Panc1 (cell line): ENCODE measurements at regions not wholly inside any gene's neighbourhood (a gene's known extent, or its start where the extent isn't known, plus 50 kb on each side); places are given as distances from the start of the nearest gene placed in this dataset.

Source experiments
- ATAC-seq: fragments of 200-7000 bp; cut with Tn5 transposase; 2 replicates; pipeline ENCODE4 v1.9.1; 2020; ENCODE audit warnings: mild to moderate bottlenecking, moderate library complexity
- BruUV-seq: library from RNA; stranded (reverse); fragments of 400-500 nt; replicated peaks from 2 replicates; lab custom pipeline; 2021; lab: Mats Ljungman, UMichigan
- CTCF ChIA-PET: fragments of 300-600 bp; sonication (Branson Sonifier 250); formaldehyde crosslinking; loops from one replicate; lab custom pipeline; 2022; ENCODE audit warnings: antibody characterized with exemption; lab: Charles Lee
- POLR2A ChIA-PET: fragments of 300-600 bp; sonication (Branson Sonifier 250); formaldehyde crosslinking; loops from one replicate; lab custom pipeline; 2022; ENCODE audit warnings: antibody characterized with exemption; lab: Charles Lee
- DNase-seq: peaks from one replicate; pipeline ENCODE4 v3.0.0-alpha.2; 2010; ENCODE audit warnings: low read depth, low spot score
- H3K27ac ChIP-seq: 2 replicates; pipeline ENCODE4 v1.5.1; 2011; ENCODE audit warnings: mild to moderate bottlenecking, low read length, inconsistent platforms
- H3K27me3 ChIP-seq: fragments of 200-500 bp; sonication (Bioruptor generic); 2 replicates; pipeline ENCODE4 v1.6.0; 2014; ENCODE audit warnings: low read length, inconsistent platforms; ENCODE audit not compliant: control insufficient read depth, insufficient read depth
- H3K36me3 ChIP-seq: fragments of 200-500 bp; sonication (Bioruptor generic); 2 replicates; pipeline ENCODE4 v1.5.1; 2014; ENCODE audit warnings: inconsistent platforms, mild to moderate bottlenecking, low read length, moderate library complexity; ENCODE audit not compliant: control insufficient read depth, insufficient read depth
- H3K4me1 ChIP-seq: 2 replicates; pipeline ENCODE4 v1.5.1; 2011; ENCODE audit warnings: inconsistent platforms, mild to moderate bottlenecking, low read length, moderate library complexity; ENCODE audit not compliant: control insufficient read depth, insufficient read depth
- H3K4me3 ChIP-seq, 2 experiments: 2 replicates each; pipeline ENCODE4 v1.5.1; 2011 to 2012; ENCODE audit warnings: low read depth in 2 of 2, low read length in 2 of 2, mild to moderate bottlenecking in 2 of 2, inconsistent platforms in 1 of 2, moderate library complexity in 1 of 2
- H3K9me3 ChIP-seq: fragments of 200-500 bp; sonication (Bioruptor generic); 2 replicates; pipeline ENCODE4 v1.5.1; 2014; ENCODE audit warnings: low read depth, mild to moderate bottlenecking, inconsistent platforms, low read length, moderate library complexity; ENCODE audit not compliant: control insufficient read depth, insufficient read depth
- POLR2AphosphoS5 ChIP-seq: IDR thresholded peaks from 2 replicates; pipeline ENCODE4 v1.6.1; 2012; ENCODE audit warnings: mild to moderate bottlenecking, low read depth, low read length, moderate library complexity
- SIN3A ChIP-seq: IDR thresholded peaks from 2 replicates; pipeline ENCODE4 v1.6.1; 2012; ENCODE audit warnings: low read depth, mild to moderate bottlenecking, low read length, moderate library complexity, borderline replicate concordance; ENCODE audit not compliant: insufficient read depth
- TCF7L2 ChIP-seq: IDR thresholded peaks from 2 replicates; pipeline ENCODE4 v1.6.1; 2011; ENCODE audit warnings: mild to moderate bottlenecking, low read depth, low read length, inconsistent platforms
- in situ Hi-C: cut with HindIII; loops from 2 replicates; pipeline ENCODE4 v1.10.0; 2016; ENCODE audit warnings: low sequenced_read_pairs, low pct_unique_long_range_greater_than_20kb
- intact Hi-C: fragments of 100-400 bp; cut with micrococcal nuclease; formaldehyde crosslinking; loops from one replicate; pipeline ENCODE4 v1.10.0; 2022; ENCODE audit not compliant: unreplicated experiment
- TF ChIP-seq, protein P1 (sequence below): fragments of 450-650 bp; IDR thresholded peaks from 2 replicates; pipeline ENCODE4 v1.5.1; 2017; ENCODE audit warnings: mild to moderate bottlenecking
- TF ChIP-seq, protein P2 (sequence below), 2 experiments: IDR thresholded peaks; 2 replicates each; pipeline ENCODE4 v1.6.1; 2011 to 2012; ENCODE audit warnings: low read depth in 2 of 2, control low read depth in 1 of 2, low read length in 1 of 2, mild to moderate bottlenecking in 1 of 2, moderate library complexity in 1 of 2; ENCODE audit not compliant: insufficient read depth in 1 of 2

DNA sequence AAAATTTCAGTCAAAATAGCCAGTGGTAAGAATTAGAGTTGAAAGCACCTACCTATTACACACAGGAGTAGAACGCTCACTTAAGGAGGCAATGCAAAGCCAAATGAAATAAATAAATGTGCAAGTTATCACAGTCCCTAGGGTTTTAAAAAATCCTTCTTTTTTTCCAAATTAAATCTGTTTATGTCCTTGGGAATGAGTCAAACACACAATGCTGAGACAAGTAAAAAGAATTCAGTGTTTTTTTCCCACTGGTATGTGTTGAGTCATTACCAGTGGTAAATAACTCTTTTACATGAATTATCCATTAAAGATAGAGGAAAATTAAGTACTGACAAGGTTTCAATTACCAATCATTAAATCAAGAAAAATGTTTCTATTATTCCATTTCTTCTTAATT lies 438.6 kb downstream of the TNS3 start:
- H3K27ac ChIP-seq, result no peak overlapping the region
- no peak for DNase-seq
- ATAC-seq, result no peak
- TF ChIP-seq, protein P1, sequence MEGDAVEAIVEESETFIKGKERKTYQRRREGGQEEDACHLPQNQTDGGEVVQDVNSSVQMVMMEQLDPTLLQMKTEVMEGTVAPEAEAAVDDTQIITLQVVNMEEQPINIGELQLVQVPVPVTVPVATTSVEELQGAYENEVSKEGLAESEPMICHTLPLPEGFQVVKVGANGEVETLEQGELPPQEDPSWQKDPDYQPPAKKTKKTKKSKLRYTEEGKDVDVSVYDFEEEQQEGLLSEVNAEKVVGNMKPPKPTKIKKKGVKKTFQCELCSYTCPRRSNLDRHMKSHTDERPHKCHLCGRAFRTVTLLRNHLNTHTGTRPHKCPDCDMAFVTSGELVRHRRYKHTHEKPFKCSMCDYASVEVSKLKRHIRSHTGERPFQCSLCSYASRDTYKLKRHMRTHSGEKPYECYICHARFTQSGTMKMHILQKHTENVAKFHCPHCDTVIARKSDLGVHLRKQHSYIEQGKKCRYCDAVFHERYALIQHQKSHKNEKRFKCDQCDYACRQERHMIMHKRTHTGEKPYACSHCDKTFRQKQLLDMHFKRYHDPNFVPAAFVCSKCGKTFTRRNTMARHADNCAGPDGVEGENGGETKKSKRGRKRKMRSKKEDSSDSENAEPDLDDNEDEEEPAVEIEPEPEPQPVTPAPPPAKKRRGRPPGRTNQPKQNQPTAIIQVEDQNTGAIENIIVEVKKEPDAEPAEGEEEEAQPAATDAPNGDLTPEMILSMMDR, result no peak
- TF ChIP-seq TCF7L2 (no peak), SIN3A (no peak), POLR2AphosphoS5 (no peak)
- TF ChIP-seq, protein P2, sequence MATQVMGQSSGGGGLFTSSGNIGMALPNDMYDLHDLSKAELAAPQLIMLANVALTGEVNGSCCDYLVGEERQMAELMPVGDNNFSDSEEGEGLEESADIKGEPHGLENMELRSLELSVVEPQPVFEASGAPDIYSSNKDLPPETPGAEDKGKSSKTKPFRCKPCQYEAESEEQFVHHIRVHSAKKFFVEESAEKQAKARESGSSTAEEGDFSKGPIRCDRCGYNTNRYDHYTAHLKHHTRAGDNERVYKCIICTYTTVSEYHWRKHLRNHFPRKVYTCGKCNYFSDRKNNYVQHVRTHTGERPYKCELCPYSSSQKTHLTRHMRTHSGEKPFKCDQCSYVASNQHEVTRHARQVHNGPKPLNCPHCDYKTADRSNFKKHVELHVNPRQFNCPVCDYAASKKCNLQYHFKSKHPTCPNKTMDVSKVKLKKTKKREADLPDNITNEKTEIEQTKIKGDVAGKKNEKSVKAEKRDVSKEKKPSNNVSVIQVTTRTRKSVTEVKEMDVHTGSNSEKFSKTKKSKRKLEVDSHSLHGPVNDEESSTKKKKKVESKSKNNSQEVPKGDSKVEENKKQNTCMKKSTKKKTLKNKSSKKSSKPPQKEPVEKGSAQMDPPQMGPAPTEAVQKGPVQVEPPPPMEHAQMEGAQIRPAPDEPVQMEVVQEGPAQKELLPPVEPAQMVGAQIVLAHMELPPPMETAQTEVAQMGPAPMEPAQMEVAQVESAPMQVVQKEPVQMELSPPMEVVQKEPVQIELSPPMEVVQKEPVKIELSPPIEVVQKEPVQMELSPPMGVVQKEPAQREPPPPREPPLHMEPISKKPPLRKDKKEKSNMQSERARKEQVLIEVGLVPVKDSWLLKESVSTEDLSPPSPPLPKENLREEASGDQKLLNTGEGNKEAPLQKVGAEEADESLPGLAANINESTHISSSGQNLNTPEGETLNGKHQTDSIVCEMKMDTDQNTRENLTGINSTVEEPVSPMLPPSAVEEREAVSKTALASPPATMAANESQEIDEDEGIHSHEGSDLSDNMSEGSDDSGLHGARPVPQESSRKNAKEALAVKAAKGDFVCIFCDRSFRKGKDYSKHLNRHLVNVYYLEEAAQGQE (IDR thresholded peaks at IDR 0.05; ENCODE audit: insufficient read depth in 1 of 2, low read depth in 2 of 2, low read length in 1 of 2), result no peak
- CTCF ChIA-PET, result no interaction called here
- H3K36me3 ChIP-seq, result no peaks in the 10 kb centered on the region
- H3K4me3 ChIP-seq, result no peak overlapping the region
- no peaks in the 10 kb centered on the region for H3K9me3 ChIP-seq
- BruUV-seq, result no TSS peak
- H3K27me3 ChIP-seq, result peaks cover 29% of the 10 kb centered on the region
- in situ Hi-C loops, result no loop called here
- POLR2A ChIA-PET, result no interaction called here
- H3K4me1 ChIP-seq, result no peaks in the 10 kb centered on the region
- intact Hi-C loops, result no loop called here

DNA sequence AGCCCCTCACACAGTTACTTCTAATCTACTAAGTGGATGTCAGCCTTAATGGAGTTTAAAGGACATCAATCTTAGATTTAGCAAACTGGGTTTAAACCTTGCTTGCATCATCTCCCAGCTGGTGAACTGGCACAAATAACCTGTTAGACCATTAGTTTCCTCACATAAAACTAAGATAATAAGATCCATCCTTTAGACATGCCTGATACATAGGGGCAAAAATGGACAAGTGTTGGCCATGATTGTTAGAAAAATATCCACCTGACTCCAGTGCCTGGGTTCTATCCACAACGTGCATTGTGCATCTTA lies 439.1 kb downstream of the TNS3 start:
- Histone ChIP-seq H3K36me3 (no peaks in the 10 kb centered on the region), H3K4me3 (no peak overlapping the region), H3K27me3 (peaks cover 25% of the 10 kb centered on the region), H3K27ac (no peak overlapping the region), H3K4me1 (no peaks in the 10 kb centered on the region), H3K9me3 (no peaks in the 10 kb centered on the region)
- in situ Hi-C loops (no loop called here), intact Hi-C loops (no loop called here)
- DNase-seq (no peak), ATAC-seq (no peak)
- ChIA-PET POLR2A (no interaction called here), CTCF (no interaction called here)
- no TSS peak for BruUV-seq
- TF ChIP-seq POLR2AphosphoS5 (no peak), SIN3A (no peak), TCF7L2 (no peak)
- TF ChIP-seq, protein P2 (IDR thresholded peaks at IDR 0.05; ENCODE audit: insufficient read depth in 1 of 2, low read depth in 2 of 2, low read length in 1 of 2), result no peak
- TF ChIP-seq, protein P1, result no peak
